Glomerular visceral epithelial cell (primary cell): ENCODE measurements at regions not wholly inside any gene's neighbourhood (a gene's known extent, or its start where the extent isn't known, plus 50 kb on each side); places are given as distances from the start of the nearest gene placed in this dataset.
"Not testable (repeated sequence)": the region's sequence is repeated elsewhere in the genome, so short reads cannot be mapped to it uniquely, and the experiment has no call there.

ENCODE experiments used
- DNase-seq: peaks from one replicate; pipeline ENCODE4 v3.0.0-alpha.2; 2016; ENCODE audit errors: extremely low spot score

GRCh38 chr7:53387515-53387914 is 352.1 kb downstream of the POM121L12 start:
- DNase-seq = no peak

DNA sequence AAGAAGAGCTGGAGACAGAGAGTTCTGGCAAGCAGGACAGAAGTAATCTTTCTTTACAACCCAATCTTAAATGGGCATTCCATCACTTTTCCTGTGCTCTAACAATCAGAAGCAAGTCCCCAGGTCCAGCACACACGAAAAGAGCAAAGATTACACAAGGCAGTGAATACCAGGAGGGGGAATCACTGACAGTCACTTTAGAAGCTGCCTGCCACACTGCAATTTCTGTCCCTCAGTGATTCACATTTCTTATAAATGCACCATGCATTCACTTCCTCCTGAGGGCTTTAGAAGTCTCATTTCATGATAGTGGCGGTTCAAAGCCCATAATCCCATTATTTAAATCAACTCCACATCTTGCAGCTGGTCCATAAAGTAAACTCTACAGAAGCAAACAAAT is 362.5 kb downstream of the POM121L12 start:
- peak; percentile 44 for DNase-seq

DNA sequence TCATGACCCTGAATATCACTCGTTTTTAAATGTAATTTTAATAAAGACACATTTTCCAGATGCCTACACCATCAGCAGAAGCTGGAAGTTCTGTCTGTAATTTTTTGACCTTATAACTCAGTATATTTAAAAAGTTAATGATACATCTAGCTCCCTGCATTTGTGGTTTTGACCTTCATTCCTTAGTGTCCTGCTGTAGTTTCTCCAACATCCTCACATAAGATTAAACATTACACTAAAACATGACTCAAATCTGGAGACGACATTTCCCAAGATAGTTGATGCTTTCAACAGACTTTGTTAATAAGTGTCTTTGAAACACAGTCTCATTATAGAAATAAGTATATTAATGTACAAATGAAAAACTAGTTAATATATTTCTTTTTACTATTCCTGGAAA is 363.1 kb downstream of the POM121L12 start:
- DNase-seq = peak; percentile 80

DNA sequence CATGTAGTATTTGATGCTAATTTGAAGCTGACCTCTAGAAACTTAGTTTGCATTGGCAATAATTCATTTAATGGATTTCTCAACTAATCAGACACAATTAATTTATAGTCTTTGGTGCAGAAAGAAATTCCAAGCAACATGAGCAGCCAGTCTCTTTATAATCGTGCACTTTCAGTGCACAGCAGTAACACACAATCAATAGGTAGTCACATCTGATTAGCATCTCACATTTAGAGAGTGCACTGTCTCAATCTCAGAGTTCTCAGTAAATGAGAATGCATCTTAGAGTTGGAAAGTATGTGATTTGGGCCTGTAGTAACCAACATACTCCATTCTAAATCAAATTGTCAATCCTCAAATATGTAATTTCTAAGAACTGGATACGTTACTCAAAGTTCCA is 377.6 kb downstream of the POM121L12 start:
- no peak for DNase-seq

- DNase-seq = no peak
These were observed 380.4 kb downstream of the POM121L12 start for GRCh38 chr7:53415816-53416215.

DNA sequence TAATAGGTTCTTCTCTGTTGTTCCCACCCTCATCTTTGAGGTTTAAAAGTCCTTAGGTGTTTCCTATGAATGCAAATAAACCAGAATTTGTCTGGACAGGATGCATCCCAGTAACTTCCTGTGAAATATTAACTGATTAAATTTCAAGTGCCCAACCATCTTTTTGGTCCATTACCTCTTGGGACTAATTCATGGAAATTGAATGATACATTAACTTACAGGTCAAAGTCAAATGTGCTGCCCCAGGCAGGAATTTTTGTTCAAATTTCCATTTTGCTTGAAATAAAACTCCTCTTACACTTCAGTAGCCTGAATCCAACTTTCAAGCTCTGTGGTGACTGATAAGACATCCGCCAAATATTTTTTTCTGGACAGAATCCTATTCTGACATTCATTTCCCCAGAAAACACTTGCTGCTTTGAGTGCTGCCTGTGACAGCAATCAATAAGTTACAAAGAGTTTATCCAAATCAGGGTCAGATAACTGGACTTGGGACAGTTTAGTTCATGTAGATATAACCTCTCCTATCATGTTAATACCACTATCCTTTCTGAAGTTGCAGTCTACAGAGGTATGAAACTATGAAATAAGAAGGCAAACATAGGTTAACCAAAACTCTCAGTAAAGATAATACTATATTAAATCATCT is 383.5 kb downstream of the POM121L12 start:
- peak; percentile 46 for DNase-seq

DNA sequence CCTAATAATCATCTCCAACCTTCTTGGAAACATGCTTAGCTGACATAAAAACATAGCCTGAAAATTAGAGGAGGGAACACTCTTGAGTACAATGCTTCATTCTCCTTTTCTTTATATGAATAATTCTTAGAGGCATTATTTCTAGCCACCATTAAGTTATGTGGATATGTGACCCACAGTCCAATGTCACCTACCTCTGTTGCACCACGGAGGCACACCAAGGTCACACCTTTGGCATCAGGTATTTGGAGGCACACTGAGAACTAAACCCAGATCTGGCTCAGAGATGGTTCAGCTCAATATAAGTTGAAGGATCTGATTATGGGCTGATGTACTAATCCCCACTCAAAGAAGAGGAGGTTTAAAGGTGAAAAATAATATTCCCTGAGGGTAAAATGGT is 385.1 kb downstream of the POM121L12 start:
- DNase-seq = no peak

DNA sequence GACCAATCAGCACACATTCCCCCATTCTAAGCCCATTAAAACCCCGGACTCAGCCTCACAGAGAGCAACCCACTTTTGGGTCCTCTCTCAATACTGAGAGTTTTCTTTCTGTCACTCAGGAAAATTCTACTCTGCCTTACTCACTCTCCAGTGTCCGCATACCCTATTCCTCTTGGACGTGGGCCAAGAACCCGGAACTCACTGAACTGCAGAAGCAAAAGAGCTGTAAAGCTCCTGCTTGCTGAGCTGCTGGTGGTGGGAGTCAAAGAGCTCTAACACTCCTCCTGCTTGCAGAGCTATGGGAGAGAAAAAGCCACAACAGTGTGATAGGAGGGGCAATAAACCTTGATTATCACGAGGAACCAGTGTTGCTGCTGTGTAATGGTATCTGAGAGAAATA is 386.9 kb downstream of the POM121L12 start:
- DNase-seq = peak; percentile 83

- DNase-seq = no peak
These were observed 390.8 kb downstream of the POM121L12 start for GRCh38 chr7:53426145-53426750.

DNA sequence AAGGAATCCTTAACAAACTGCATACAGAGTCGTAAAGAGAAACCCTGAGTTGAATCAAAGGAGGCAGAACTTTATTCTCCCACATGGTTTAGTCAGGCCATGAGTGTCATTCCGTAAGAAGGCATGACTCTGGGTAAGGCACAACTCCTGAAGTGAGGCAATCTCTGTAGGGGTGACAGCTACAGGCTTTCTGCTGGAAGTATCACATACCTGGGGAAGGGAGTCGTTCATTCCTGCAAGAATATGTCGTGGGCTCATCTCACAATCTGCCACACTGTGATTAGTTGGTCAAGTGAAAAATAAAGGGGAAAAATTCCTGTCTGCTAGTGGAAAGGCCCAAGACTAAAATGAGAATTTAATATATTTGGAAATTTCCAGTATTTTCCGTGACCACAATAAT is 392.6 kb downstream of the POM121L12 start:
- DNase-seq = peak; percentile 29

- DNase-seq = peak; percentile 9
These were observed 396.5 kb downstream of the POM121L12 start for GRCh38 chr7:53431901-53432300.

- peak; percentile 29 for DNase-seq
These were observed 401.9 kb downstream of the POM121L12 start for GRCh38 chr7:53437336-53437735.

DNA sequence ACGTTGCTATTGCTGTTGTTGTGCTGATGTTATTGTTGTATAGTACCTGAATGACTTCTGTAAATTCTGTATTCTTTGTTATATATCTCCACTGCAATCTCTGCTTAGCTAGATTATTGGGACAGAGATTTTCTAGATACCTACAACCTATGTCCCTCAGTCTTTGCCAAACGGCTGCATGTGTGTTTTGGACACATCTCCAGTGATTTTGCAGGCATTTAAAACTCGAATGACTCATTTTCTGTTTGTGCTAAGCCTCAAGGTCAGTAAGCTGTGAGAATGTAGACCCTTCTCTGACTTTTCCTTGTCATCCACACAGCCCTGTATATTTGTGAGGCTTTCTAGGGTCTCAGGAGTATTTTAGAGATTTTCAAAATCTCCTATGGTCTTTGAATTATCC is 410.7 kb downstream of the POM121L12 start:
- no peak for DNase-seq

GRCh38 chr7:53458636-53459035 is 423.2 kb downstream of the POM121L12 start:
- DNase-seq = no peak

DNA sequence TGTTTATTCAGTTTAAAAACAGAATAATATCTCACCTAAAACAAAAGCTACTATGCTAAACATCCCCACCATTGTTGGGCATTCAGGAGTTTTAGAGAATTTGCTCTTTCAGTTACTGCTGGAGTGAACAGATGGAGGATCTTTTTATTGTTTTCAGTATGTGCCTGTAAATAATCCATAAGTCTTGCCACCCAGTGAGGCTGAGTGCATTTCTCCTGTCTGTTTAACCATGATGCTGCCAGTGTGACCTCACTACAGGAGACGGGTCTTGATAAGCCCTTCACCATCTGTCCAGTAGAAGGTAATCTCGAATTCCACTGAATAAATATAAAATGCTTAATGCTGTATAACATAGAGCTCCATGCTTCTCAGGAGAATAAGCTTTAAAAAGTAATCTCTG is 430.9 kb downstream of the POM121L12 start:
- no peak for DNase-seq

- peak; percentile 13 for DNase-seq
These were observed 435.0 kb downstream of the POM121L12 start for GRCh38 chr7:53470336-53470970.

GRCh38 chr7:53473371-53473770 is 437.9 kb downstream of the POM121L12 start:
- no peak for DNase-seq

DNA sequence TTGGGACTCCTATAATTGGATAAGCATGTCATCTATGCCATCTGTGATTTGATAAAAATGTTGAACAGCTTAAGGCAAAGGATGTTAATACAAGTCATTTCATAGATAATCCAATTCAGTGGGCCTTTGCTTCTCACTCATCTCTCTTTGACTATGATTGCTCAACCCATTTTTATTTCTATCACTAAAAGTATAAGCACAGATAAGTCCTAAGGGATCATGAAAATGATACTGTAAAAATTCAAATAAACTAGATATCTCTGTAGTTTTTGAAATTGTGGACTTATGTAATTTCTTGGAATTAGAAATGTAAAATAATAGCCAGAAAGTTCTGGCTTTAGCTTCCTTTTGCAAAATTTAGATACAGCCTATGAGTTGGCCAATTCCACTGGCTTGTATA is 440.3 kb downstream of the POM121L12 start:
- DNase-seq = no peak

DNA sequence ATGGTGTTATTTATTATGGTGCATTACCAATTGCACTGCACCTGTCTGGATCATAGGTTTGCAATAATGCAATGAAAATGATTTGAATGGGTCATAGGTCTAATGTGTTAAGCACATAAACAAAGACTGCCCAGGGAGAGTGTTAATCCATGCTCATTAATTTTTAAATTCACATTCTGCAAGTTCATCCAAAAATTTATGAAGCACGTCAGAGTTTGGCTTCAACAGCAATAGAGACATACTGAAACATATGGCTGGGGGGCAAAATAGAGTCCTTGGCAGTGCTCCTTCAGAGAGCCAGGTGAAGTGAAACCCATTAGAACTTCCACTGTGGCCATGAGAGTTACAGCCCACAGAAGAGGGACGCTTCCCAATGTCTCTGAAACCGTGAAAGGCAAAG is 441.1 kb downstream of the POM121L12 start:
- DNase-seq = no peak

GRCh38 chr7:53485354-53485753 is 449.9 kb downstream of the POM121L12 start:
- no peak for DNase-seq

- DNase-seq = no peak
These were observed 455.6 kb downstream of the POM121L12 start for GRCh38 chr7:53491051-53491450.

DNA sequence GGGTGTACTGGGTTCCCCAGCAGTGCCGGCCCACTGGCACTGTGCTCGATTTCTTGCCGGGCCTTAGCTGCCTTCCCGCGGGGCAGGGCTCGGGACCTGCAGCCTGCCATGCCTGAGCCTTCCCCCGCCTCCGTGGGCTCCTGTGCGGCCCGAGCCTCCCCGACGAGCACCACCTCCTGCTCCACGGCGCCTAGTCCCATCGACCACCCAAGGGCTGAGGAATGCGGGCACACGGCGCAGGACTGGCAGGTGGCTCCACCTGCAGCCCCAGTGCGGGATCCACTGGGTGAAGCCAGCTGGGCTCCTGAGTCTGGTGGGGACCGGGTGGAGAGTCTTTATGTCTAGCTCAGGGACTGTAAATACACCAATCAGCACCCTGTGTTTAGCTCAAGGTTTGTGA is 459.7 kb downstream of the POM121L12 start:
- not testable (repeated sequence) for DNase-seq

DNA sequence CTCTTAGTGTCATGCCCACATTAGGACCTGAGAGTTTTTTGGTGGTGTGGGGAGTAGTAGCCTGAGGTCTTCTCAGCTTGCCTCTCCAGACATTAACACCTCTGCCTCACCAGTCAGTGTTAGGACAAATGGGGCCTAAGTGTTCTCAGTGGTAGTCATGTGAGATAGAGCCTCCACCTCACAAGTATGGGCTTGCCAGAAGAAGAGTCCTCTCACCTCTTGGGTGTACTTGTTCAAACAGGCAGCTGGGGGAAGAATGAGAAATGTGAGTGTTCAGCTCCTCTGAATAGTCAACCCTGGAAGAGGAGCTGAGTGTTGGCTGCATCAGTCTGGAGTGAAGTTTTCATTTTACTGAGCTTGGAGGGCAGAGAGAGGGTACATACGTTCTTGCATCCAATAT is 464.6 kb downstream of the POM121L12 start:
- DNase-seq = no peak
